ENCODE measurements at regions not wholly inside any gene's neighbourhood (a gene's known extent, or its start where the extent isn't known, plus 50 kb on each side); places are given as distances from the start of the nearest gene placed in this dataset.

- Histone ChIP-seq H3K9me3 (ENCODE audit: insufficient read depth, low read depth, low read length) (no peaks in the 10 kb centered on the region), H3K4me3 (ENCODE audit: low read length) (no peak overlapping the region), H3K27ac (ENCODE audit: low read length) (no peak overlapping the region), H3K36me3 (ENCODE audit: insufficient read depth, low read depth, low read length) (no peaks in the 10 kb centered on the region), H3K9ac (ENCODE audit: low read depth, low read length) (no peak overlapping the region), H3K4me1 (ENCODE audit: insufficient read depth, low read length) (no peaks in the 10 kb centered on the region), H3K27me3 (ENCODE audit: insufficient read depth, low read length) (no peaks in the 10 kb centered on the region)
Observed at GRCh38 chr22:48651036-48651890, 1176.4 kb downstream of the BRD1 start.

- Histone ChIP-seq H3K36me3 (ENCODE audit: insufficient read depth, low read depth, low read length) (no peaks in the 10 kb centered on the region), H3K4me1 (ENCODE audit: insufficient read depth, low read length) (no peaks in the 10 kb centered on the region), H3K27me3 (ENCODE audit: insufficient read depth, low read length) (no peaks in the 10 kb centered on the region), H3K9me3 (ENCODE audit: insufficient read depth, low read depth, low read length) (no peaks in the 10 kb centered on the region), H3K27ac (ENCODE audit: low read length) (no peak overlapping the region), H3K9ac (ENCODE audit: low read depth, low read length) (no peak overlapping the region), H3K4me3 (ENCODE audit: low read length) (no peak overlapping the region)
Observed at GRCh38 chr22:48650323-48651035, 1177.2 kb downstream of the BRD1 start.

- no peak overlapping the region for H3K9ac ChIP-seq (ENCODE audit: low read depth, low read length)
- no peak overlapping the region for H3K4me3 ChIP-seq (ENCODE audit: low read length)
- no peaks in the 10 kb centered on the region for H3K4me1 ChIP-seq (ENCODE audit: insufficient read depth, low read length)
- H3K27ac ChIP-seq (ENCODE audit: low read length): no peak overlapping the region
- H3K27me3 ChIP-seq (ENCODE audit: insufficient read depth, low read length): no peaks in the 10 kb centered on the region
- H3K9me3 ChIP-seq (ENCODE audit: insufficient read depth, low read depth, low read length): no peaks in the 10 kb centered on the region
- no peaks in the 10 kb centered on the region for H3K36me3 ChIP-seq (ENCODE audit: insufficient read depth, low read depth, low read length)
Observed at GRCh38 chr22:48649466-48649865, 1178.2 kb downstream of the BRD1 start.

- no peak overlapping the region for H3K9ac ChIP-seq (ENCODE audit: low read depth, low read length)
- no peaks in the 10 kb centered on the region for H3K36me3 ChIP-seq (ENCODE audit: insufficient read depth, low read depth, low read length)
- no peaks in the 10 kb centered on the region for H3K9me3 ChIP-seq (ENCODE audit: insufficient read depth, low read depth, low read length)
- no peaks in the 10 kb centered on the region for H3K4me1 ChIP-seq (ENCODE audit: insufficient read depth, low read length)
- no peak overlapping the region for H3K27ac ChIP-seq (ENCODE audit: low read length)
- H3K4me3 ChIP-seq (ENCODE audit: low read length): no peak overlapping the region
- no peaks in the 10 kb centered on the region for H3K27me3 ChIP-seq (ENCODE audit: insufficient read depth, low read length)
Observed at GRCh38 chr22:48649031-48649430, 1178.6 kb downstream of the BRD1 start.

- Histone ChIP-seq H3K4me1 (ENCODE audit: insufficient read depth, low read length) (no peaks in the 10 kb centered on the region), H3K9me3 (ENCODE audit: insufficient read depth, low read depth, low read length) (no peaks in the 10 kb centered on the region), H3K9ac (ENCODE audit: low read depth, low read length) (no peak overlapping the region), H3K36me3 (ENCODE audit: insufficient read depth, low read depth, low read length) (no peaks in the 10 kb centered on the region), H3K27ac (ENCODE audit: low read length) (no peak overlapping the region), H3K4me3 (ENCODE audit: low read length) (no peak overlapping the region), H3K27me3 (ENCODE audit: insufficient read depth, low read length) (no peaks in the 10 kb centered on the region)
Observed at GRCh38 chr22:48647606-48648515, 1179.8 kb downstream of the BRD1 start.

- Histone ChIP-seq H3K36me3 (ENCODE audit: insufficient read depth, low read depth, low read length) (no peaks in the 10 kb centered on the region), H3K27me3 (ENCODE audit: insufficient read depth, low read length) (no peaks in the 10 kb centered on the region), H3K9me3 (ENCODE audit: insufficient read depth, low read depth, low read length) (no peaks in the 10 kb centered on the region), H3K27ac (ENCODE audit: low read length) (no peak overlapping the region), H3K4me3 (ENCODE audit: low read length) (no peak overlapping the region), H3K4me1 (ENCODE audit: insufficient read depth, low read length) (no peaks in the 10 kb centered on the region), H3K9ac (ENCODE audit: low read depth, low read length) (no peak overlapping the region)
Observed at GRCh38 chr22:48647051-48647450, 1180.6 kb downstream of the BRD1 start.

- no peaks in the 10 kb centered on the region for H3K4me1 ChIP-seq (ENCODE audit: insufficient read depth, low read length)
- H3K9me3 ChIP-seq (ENCODE audit: insufficient read depth, low read depth, low read length): no peaks in the 10 kb centered on the region
- H3K27ac ChIP-seq (ENCODE audit: low read length): no peak overlapping the region
- no peak overlapping the region for H3K9ac ChIP-seq (ENCODE audit: low read depth, low read length)
- H3K36me3 ChIP-seq (ENCODE audit: insufficient read depth, low read depth, low read length): no peaks in the 10 kb centered on the region
- H3K4me3 ChIP-seq (ENCODE audit: low read length): no peak overlapping the region
- H3K27me3 ChIP-seq (ENCODE audit: insufficient read depth, low read length): no peaks in the 10 kb centered on the region
Observed at GRCh38 chr22:48646216-48646925, 1181.3 kb downstream of the BRD1 start.

GRCh38 chr22:48645766-48646165 lies 1181.9 kb downstream of the BRD1 start:
- no peaks in the 10 kb centered on the region for H3K9me3 ChIP-seq (ENCODE audit: insufficient read depth, low read depth, low read length)
- no peak overlapping the region for H3K27ac ChIP-seq (ENCODE audit: low read length)
- H3K36me3 ChIP-seq (ENCODE audit: insufficient read depth, low read depth, low read length): no peaks in the 10 kb centered on the region
- no peak overlapping the region for H3K9ac ChIP-seq (ENCODE audit: low read depth, low read length)
- no peaks in the 10 kb centered on the region for H3K27me3 ChIP-seq (ENCODE audit: insufficient read depth, low read length)
- H3K4me3 ChIP-seq (ENCODE audit: low read length): no peak overlapping the region
- no peaks in the 10 kb centered on the region for H3K4me1 ChIP-seq (ENCODE audit: insufficient read depth, low read length)

- Histone ChIP-seq H3K9me3 (ENCODE audit: insufficient read depth, low read depth, low read length) (no peaks in the 10 kb centered on the region), H3K27ac (ENCODE audit: low read length) (no peak overlapping the region), H3K4me3 (ENCODE audit: low read length) (no peak overlapping the region), H3K4me1 (ENCODE audit: insufficient read depth, low read length) (no peaks in the 10 kb centered on the region), H3K9ac (ENCODE audit: low read depth, low read length) (no peak overlapping the region), H3K27me3 (ENCODE audit: insufficient read depth, low read length) (no peaks in the 10 kb centered on the region), H3K36me3 (ENCODE audit: insufficient read depth, low read depth, low read length) (no peaks in the 10 kb centered on the region)
Observed at GRCh38 chr22:48644997-48645396, 1182.7 kb downstream of the BRD1 start.

GRCh38 chr22:48644108-48644507 lies 1183.6 kb downstream of the BRD1 start:
- no peaks in the 10 kb centered on the region for H3K4me1 ChIP-seq (ENCODE audit: insufficient read depth, low read length)
- H3K27ac ChIP-seq (ENCODE audit: low read length): no peak overlapping the region
- no peaks in the 10 kb centered on the region for H3K9me3 ChIP-seq (ENCODE audit: insufficient read depth, low read depth, low read length)
- no peak overlapping the region for H3K4me3 ChIP-seq (ENCODE audit: low read length)
- no peaks in the 10 kb centered on the region for H3K27me3 ChIP-seq (ENCODE audit: insufficient read depth, low read length)
- H3K36me3 ChIP-seq (ENCODE audit: insufficient read depth, low read depth, low read length): no peaks in the 10 kb centered on the region
- no peak overlapping the region for H3K9ac ChIP-seq (ENCODE audit: low read depth, low read length)

GRCh38 chr22:48643066-48643731 lies 1184.5 kb downstream of the BRD1 start:
- no peaks in the 10 kb centered on the region for H3K4me1 ChIP-seq (ENCODE audit: insufficient read depth, low read length)
- no peaks in the 10 kb centered on the region for H3K36me3 ChIP-seq (ENCODE audit: insufficient read depth, low read depth, low read length)
- no peaks in the 10 kb centered on the region for H3K9me3 ChIP-seq (ENCODE audit: insufficient read depth, low read depth, low read length)
- no peak overlapping the region for H3K9ac ChIP-seq (ENCODE audit: low read depth, low read length)
- H3K4me3 ChIP-seq (ENCODE audit: low read length): no peak overlapping the region
- no peak overlapping the region for H3K27ac ChIP-seq (ENCODE audit: low read length)
- no peaks in the 10 kb centered on the region for H3K27me3 ChIP-seq (ENCODE audit: insufficient read depth, low read length)

Measured in iPS-20b (cell line).